ENCODE measurements at regions not wholly inside any gene's neighbourhood (a gene's known extent, or its start where the extent isn't known, plus 50 kb on each side); places are given as distances from the start of the nearest gene placed in this dataset.
"Not testable (repeated sequence)": the region's sequence is repeated elsewhere in the genome, so short reads cannot be mapped to it uniquely, and the experiment has no call there.

- H3K36me3 Mint-ChIP-seq (ENCODE audit: insufficient read depth); H3K27me3 Mint-ChIP-seq; H3K27ac Mint-ChIP-seq (ENCODE audit: low read depth); DNase-seq (ENCODE audit: low spot score in 2 of 2); ATAC-seq (replicated peaks; ENCODE audit: extremely low read depth, poor library complexity, severe bottlenecking); H3K4me1 Mint-ChIP-seq; H3K4me3 Mint-ChIP-seq; H3K9me3 Mint-ChIP-seq: not testable (repeated sequence)
Observed at GRCh38 chr15:44817797-44818196, 81.5 kb downstream of the TRIM69 start.

DNA sequence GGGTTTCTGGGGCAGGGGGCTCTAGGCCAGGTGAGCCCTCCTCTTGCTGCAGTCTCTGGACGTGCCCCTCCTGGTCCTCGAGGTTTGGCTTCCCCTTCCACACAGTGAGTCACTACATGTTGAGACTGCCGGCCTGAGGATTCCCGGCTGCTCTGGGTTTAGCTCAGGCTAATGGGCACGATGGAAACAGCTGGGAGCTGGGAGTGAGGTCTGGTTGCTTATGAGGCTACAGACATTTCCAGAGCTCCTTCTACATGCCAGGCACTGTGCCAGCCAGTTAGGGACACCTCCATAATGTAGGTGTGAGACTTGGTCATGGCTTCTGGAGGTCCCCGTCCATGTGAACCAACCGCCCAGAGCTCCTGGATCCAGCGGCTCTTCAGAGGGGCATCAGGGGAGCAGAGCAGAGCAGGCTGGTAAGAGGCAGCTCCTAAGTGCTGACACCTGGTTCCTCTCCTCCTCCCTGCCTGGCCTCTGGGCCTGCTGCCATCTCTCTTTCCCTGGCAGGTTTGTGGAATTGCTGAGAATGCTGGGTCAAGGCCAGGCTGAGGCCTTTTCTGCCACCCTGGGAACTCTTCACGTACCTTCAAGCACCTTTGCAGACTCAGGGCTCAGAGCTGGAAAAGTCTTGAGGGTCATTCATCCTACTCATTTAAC, 83.1 kb downstream of the TRIM69 start:
- DNase-seq (ENCODE audit: low spot score in 2 of 2); H3K27ac Mint-ChIP-seq (ENCODE audit: low read depth); H3K27me3 Mint-ChIP-seq; H3K4me1 Mint-ChIP-seq; H3K4me3 Mint-ChIP-seq; H3K36me3 Mint-ChIP-seq (ENCODE audit: insufficient read depth); H3K9me3 Mint-ChIP-seq; ATAC-seq (replicated peaks; ENCODE audit: extremely low read depth, poor library complexity, severe bottlenecking): not testable (repeated sequence)

DNA sequence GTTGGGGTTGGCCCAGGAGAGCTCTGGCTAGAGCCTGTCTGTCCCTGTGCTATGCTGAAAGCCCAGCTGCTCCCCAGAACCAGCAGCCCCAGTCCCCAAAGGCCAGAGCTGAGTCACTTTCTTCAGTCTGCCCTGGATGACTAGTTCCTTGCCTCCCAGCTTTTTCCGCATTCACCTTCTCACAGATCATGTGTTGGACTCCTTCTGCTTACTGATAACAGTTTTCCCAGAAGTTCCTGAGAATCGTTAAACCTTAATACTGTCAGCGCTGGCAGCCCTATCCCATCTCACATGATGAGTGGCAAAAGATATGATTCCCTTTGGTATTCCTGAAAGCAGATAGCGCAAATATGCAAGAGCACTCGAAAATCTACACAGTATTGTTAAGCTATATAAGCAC, 84.2 kb downstream of the TRIM69 start:
- not testable (repeated sequence) for H3K9me3 Mint-ChIP-seq; ATAC-seq (replicated peaks; ENCODE audit: extremely low read depth, poor library complexity, severe bottlenecking); H3K36me3 Mint-ChIP-seq (ENCODE audit: insufficient read depth); DNase-seq (ENCODE audit: low spot score in 2 of 2); H3K4me1 Mint-ChIP-seq; H3K27ac Mint-ChIP-seq (ENCODE audit: low read depth); H3K4me3 Mint-ChIP-seq; H3K27me3 Mint-ChIP-seq

DNA sequence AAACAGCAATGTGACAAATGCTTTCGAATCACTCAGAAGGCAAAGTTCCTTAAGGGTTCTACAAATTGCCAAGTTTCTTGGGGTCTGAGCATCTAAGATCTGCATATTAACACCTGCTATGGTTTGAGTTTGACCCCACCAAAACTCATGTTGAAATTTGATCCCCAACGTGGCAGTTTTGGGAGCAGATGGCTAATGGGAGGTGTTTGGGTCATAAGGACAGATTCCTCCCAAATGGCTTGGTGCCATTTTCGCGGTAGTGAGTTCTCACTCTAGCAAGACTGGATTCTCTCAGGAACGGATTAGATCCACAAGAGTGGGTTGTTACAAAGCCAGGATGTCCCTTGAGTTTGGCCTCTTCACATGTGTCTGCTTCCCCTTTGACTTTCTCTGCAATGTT, 84.6 kb downstream of the TRIM69 start:
- not testable (repeated sequence) for ATAC-seq (replicated peaks; ENCODE audit: extremely low read depth, poor library complexity, severe bottlenecking)

GRCh38 chr15:44824277-44825145, 88.2 kb downstream of the TRIM69 start:
- H3K36me3 Mint-ChIP-seq (ENCODE audit: insufficient read depth); H3K4me3 Mint-ChIP-seq; ATAC-seq (replicated peaks; ENCODE audit: extremely low read depth, poor library complexity, severe bottlenecking); H3K27me3 Mint-ChIP-seq; DNase-seq (ENCODE audit: low spot score in 2 of 2); H3K9me3 Mint-ChIP-seq; H3K27ac Mint-ChIP-seq (ENCODE audit: low read depth); H3K4me1 Mint-ChIP-seq: not testable (repeated sequence)

More for the DNA sequence above, 84.6 kb downstream of the TRIM69 start:
- H3K4me3 Mint-ChIP-seq; DNase-seq (ENCODE audit: low spot score in 2 of 2); H3K36me3 Mint-ChIP-seq (ENCODE audit: insufficient read depth); H3K4me1 Mint-ChIP-seq; H3K9me3 Mint-ChIP-seq; H3K27me3 Mint-ChIP-seq; H3K27ac Mint-ChIP-seq (ENCODE audit: low read depth): not testable (repeated sequence)

DNA sequence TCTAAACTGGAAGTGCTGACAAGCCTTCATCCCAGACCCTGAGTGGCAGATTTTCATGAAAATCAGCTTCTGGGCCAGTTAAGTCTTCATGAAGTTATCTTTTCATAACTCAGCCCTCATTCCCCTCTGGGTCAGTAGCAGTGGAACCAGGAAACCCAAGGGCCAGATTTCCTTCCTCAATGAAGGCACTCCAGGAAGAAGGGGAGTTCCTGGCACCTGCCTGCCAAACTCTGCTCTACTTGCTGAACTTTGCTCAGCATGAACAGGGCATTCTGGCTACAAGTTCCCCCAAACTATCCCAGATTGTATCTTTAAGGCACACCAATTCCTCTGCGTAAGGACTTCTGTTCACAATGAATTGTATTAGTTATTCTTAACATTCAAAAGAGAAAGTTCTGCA, 90.3 kb downstream of the TRIM69 start:
- ATAC-seq (replicated peaks; ENCODE audit: extremely low read depth, poor library complexity, severe bottlenecking); H3K27me3 Mint-ChIP-seq; H3K36me3 Mint-ChIP-seq (ENCODE audit: insufficient read depth); H3K9me3 Mint-ChIP-seq; H3K27ac Mint-ChIP-seq (ENCODE audit: low read depth); H3K4me1 Mint-ChIP-seq; DNase-seq (ENCODE audit: low spot score in 2 of 2); H3K4me3 Mint-ChIP-seq: not testable (repeated sequence)

DNA sequence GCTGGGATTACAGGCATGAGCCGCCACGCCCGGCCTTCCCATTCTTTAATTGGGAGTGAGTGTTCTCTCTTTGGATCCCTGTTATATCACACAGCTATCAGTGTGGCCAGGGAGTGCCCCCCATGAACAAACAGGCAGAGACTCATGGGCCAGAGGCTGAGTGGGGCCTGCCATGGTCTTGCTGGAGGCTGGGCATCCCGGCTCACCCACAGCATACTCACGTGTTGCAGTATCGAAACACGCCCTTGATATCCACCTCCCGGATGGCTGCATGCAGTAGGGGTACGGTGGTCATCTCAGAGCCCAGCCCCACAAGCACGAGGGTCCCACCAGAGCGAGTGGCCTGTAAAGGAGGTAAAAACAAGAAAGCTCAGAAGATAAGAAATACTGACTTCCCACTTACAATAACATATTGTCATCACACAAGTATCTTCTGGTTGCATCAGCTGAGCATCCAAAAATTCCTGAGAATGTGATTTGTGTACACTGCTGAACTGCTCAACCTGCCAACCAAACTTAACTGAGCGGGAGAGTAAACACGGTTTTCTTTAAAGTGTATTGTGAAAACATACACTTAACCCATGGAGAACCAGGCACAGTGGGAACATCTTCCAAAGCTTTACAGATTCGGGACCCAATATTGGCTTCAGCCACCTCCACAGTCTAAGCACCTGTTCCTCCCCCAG, 92.0 kb downstream of the TRIM69 start:
- not testable (repeated sequence) for H3K9me3 Mint-ChIP-seq; H3K4me3 Mint-ChIP-seq; DNase-seq (ENCODE audit: low spot score in 2 of 2); H3K36me3 Mint-ChIP-seq (ENCODE audit: insufficient read depth); H3K4me1 Mint-ChIP-seq; H3K27ac Mint-ChIP-seq (ENCODE audit: low read depth); H3K27me3 Mint-ChIP-seq; ATAC-seq (replicated peaks; ENCODE audit: extremely low read depth, poor library complexity, severe bottlenecking)

DNA sequence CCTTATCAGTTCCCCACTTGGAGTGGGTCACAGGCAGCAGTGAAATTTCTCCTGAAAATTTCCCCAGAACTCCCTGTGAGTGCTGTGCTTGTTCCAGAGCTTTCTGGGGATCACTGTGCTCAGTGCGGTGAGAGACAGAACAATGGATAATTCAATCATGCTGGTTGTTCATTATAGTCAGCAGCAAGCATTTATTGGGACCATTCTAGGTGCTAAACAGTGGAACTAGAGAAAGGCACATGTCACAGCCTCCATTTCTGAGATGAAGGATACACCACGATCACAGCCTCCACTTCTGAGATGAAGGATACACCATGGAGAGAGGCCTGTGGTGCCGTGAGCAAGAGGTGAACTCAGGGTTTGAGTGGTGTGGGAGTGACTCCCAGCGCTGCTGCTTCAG, 92.8 kb downstream of the TRIM69 start:
- not testable (repeated sequence) for H3K27ac Mint-ChIP-seq (ENCODE audit: low read depth); DNase-seq (ENCODE audit: low spot score in 2 of 2)

GRCh38 chr15:44830692-44831408, 94.5 kb downstream of the TRIM69 start:
- not testable (repeated sequence) for H3K4me1 Mint-ChIP-seq; DNase-seq (ENCODE audit: low spot score in 2 of 2); H3K9me3 Mint-ChIP-seq; ATAC-seq (replicated peaks; ENCODE audit: extremely low read depth, poor library complexity, severe bottlenecking); H3K27ac Mint-ChIP-seq (ENCODE audit: low read depth); H3K4me3 Mint-ChIP-seq; H3K36me3 Mint-ChIP-seq (ENCODE audit: insufficient read depth); H3K27me3 Mint-ChIP-seq

More for the DNA sequence above, 92.8 kb downstream of the TRIM69 start:
- not testable (repeated sequence) for H3K36me3 Mint-ChIP-seq (ENCODE audit: insufficient read depth); H3K4me3 Mint-ChIP-seq; H3K9me3 Mint-ChIP-seq; ATAC-seq (replicated peaks; ENCODE audit: extremely low read depth, poor library complexity, severe bottlenecking); H3K4me1 Mint-ChIP-seq; H3K27me3 Mint-ChIP-seq

DNA sequence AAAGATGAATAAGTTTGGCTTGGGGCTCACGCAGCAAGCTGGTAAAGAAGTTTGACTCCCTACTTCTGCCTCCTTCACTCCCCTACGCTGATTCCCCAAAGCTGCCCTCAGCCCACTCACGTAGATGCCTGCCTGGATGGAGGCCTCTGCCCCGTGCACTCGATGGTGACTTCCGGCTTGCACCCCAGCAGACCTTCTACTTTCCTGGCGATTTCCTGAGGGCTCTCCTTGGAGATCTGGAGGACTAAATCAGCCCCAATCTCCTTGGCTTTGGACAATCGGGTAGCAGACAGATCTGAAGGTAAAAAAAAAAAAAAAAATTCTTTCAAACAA, 95.0 kb downstream of the TRIM69 start:
- not testable (repeated sequence) for ATAC-seq (replicated peaks; ENCODE audit: extremely low read depth, poor library complexity, severe bottlenecking); DNase-seq (ENCODE audit: low spot score in 2 of 2); H3K9me3 Mint-ChIP-seq; H3K36me3 Mint-ChIP-seq (ENCODE audit: insufficient read depth); H3K4me1 Mint-ChIP-seq; H3K27me3 Mint-ChIP-seq; H3K4me3 Mint-ChIP-seq; H3K27ac Mint-ChIP-seq (ENCODE audit: low read depth)

- not testable (repeated sequence) for H3K36me3 Mint-ChIP-seq (ENCODE audit: insufficient read depth); H3K9me3 Mint-ChIP-seq; H3K27me3 Mint-ChIP-seq; H3K4me3 Mint-ChIP-seq; H3K27ac Mint-ChIP-seq (ENCODE audit: low read depth); H3K4me1 Mint-ChIP-seq; ATAC-seq (replicated peaks; ENCODE audit: extremely low read depth, poor library complexity, severe bottlenecking); DNase-seq (ENCODE audit: low spot score in 2 of 2)
Observed at GRCh38 chr15:44832133-44832532, 95.8 kb downstream of the TRIM69 start.

- H3K27ac Mint-ChIP-seq (ENCODE audit: low read depth); H3K4me1 Mint-ChIP-seq; H3K9me3 Mint-ChIP-seq; H3K36me3 Mint-ChIP-seq (ENCODE audit: insufficient read depth); ATAC-seq (replicated peaks; ENCODE audit: extremely low read depth, poor library complexity, severe bottlenecking); H3K27me3 Mint-ChIP-seq; DNase-seq (ENCODE audit: low spot score in 2 of 2); H3K4me3 Mint-ChIP-seq: not testable (repeated sequence)
Observed at GRCh38 chr15:44833081-44833480, 96.8 kb downstream of the TRIM69 start.

All from central memory CD8-positive, alpha-beta T cell (primary cell).